Stomach (tissue), 8 donors: ENCODE measurements at regions not wholly inside any gene's neighbourhood (a gene's known extent, or its start where the extent isn't known, plus 50 kb on each side); places are given as distances from the start of the nearest gene placed in this dataset.

Experiments
- DNase-seq, 2 donors: peaks; one replicate each; pipeline versions ENCODE4 v3.0.0 to v3.0.0-alpha.2; 2013 to 2019
- H3K27ac ChIP-seq, 5 donors: fragments of 200-600 bp in 4 of 5; sonication (generic) in 4 of 5; one replicate each; pipeline ENCODE4 v1.5.1; 2013 to 2019; ENCODE audit warnings: mild to moderate bottlenecking in 1 of 5, moderate library complexity in 1 of 5
- H3K27me3 ChIP-seq, 3 donors: fragments of 200-600 bp; sonication (generic); one replicate each; pipeline ENCODE4 v1.5.1; 2017 to 2019; ENCODE audit warnings: mixed run types in 1 of 3
- H3K36me3 ChIP-seq, 4 donors: fragments of 200-600 bp; sonication (generic); 1 replicate in 3 of 4; 2 replicates in 1 of 4; pipeline ENCODE4 v1.5.1; 2016 to 2019
- H3K4me1 ChIP-seq, 4 donors: fragments of 200-600 bp; sonication (generic); one replicate each; pipeline ENCODE4 v1.5.1; 2016 to 2019
- H3K4me3 ChIP-seq, 4 donors: fragments of 200-600 bp; sonication (generic) in 3 of 4; one replicate each; pipeline ENCODE4 v1.5.1; 2016 to 2019; ENCODE audit warnings: mild to moderate bottlenecking in 1 of 4
- H3K9me3 ChIP-seq, 4 donors: fragments of 200-600 bp; sonication (generic); one replicate each; pipeline ENCODE4 v1.5.1; 2016 to 2019
- EP300 ChIP-seq: sonication (generic); formaldehyde crosslinking; IDR thresholded peaks from one replicate; pipeline ENCODE4 v1.6.1; 2017; ENCODE audit warnings: antibody characterized with exemption
- POLR2A ChIP-seq, 4 donors: fragments of 450-650 bp; IDR thresholded peaks; one replicate each; pipeline ENCODE4 v1.6.1; 2016; ENCODE audit warnings: antibody characterized with exemption in 4 of 4, control low read depth in 2 of 4, mild to moderate bottlenecking in 1 of 4, moderate library complexity in 1 of 4
- POLR2AphosphoS5 ChIP-seq, 3 donors: sonication (generic); formaldehyde crosslinking; IDR thresholded peaks; one replicate each; pipeline ENCODE4 v1.6.1; 2016; ENCODE audit warnings: antibody characterized with exemption in 3 of 3
- WGBS, 5 donors: extraction: QIAGEN DNeasy Blood & Tissue Kit in 3 of 5; methylation state at CpG; one replicate each; pipeline versions ENCODE4 v1.1.5 to v1.1.7; 2013 to 2018; 5-methylcytosine and 5-hydroxymethylcytosine counted together
- intact Hi-C: fragments of 100-400 bp; cut with DNase I; formaldehyde crosslinking; loops from one replicate; pipeline ENCODE4 v1.15.1; 2023; ENCODE audit warnings: low total_unique reads
- TF ChIP-seq, protein P1 (sequence below), 7 experiments: fragments of 450-650 bp in 4 of 7; fragments of 200-600 bp in 3 of 7; sonication (generic) in 3 of 7; IDR thresholded peaks; one replicate each; pipeline ENCODE4 v1.5.1; 2016 to 2019; ENCODE audit warnings: antibody characterized with exemption in 7 of 7, control low read depth in 2 of 7, mild to moderate bottlenecking in 1 of 7
- donor health status: healthy with polysubstance abuse.
- donor health status: Bipolar disorder and iron deficiency.
- donor health status: healthy.

DNA sequence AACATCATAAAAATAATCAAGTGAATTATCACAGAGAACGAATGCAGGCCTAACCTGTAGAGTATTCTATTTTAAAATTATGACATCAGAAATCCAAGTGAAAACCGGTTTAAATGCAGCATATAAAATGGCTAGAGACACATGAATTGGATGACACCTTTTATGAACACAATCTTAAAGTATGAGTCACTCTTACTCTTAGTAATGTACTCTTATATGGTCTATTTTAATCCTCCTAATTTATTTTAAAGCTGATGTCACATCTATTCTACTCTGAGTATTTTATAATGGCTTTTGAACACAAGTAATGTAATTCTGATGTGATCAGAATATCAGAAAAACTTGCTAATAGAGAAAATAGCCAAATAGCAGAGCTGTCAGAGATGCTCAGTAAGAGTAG lies 161.4 kb upstream of the RADX start:
- Histone ChIP-seq H3K4me3 (no peak overlapping the region), H3K4me1 (no peaks in the 10 kb centered on the region)
- 45 to 75% (median 57%) methylated on average over 2 of the region's 2 CpGs for WGBS, 5 donors

DNA sequence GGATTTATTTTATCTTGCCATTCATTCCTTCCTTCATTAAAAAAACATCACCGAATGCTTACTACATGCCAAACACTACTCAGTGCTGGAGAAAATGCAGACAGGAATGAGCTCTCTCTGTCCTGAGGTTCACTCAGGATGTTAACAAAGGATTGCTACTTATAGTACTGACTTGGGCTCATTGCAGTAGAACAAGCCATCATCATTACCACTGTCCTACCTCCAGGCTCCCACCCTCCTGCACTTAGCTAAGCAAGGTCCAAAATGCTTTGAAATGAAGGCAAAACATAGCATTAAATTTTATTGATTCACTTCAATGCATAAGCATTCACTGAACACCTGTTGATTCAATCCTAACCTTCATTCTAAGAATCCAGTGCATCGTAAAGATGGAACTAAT lies 159.8 kb upstream of the RADX start:
- Histone ChIP-seq H3K4me3 (no peak overlapping the region), H3K27ac (no peak overlapping the region), H3K9me3 (no peaks in the 10 kb centered on the region), H3K4me1 (no peaks in the 10 kb centered on the region), H3K36me3 (no peaks in the 10 kb centered on the region), H3K27me3 (no peaks in the 10 kb centered on the region)
- 91 to 100% (median 95%) methylated on average over 2 of the region's 2 CpGs for WGBS, 5 donors
- TF ChIP-seq POLR2A (IDR thresholded peaks at IDR 0.05) (no peak), POLR2AphosphoS5 (IDR thresholded peaks at IDR 0.05) (no peak), EP300 (no peak)
- TF ChIP-seq, protein P1, sequence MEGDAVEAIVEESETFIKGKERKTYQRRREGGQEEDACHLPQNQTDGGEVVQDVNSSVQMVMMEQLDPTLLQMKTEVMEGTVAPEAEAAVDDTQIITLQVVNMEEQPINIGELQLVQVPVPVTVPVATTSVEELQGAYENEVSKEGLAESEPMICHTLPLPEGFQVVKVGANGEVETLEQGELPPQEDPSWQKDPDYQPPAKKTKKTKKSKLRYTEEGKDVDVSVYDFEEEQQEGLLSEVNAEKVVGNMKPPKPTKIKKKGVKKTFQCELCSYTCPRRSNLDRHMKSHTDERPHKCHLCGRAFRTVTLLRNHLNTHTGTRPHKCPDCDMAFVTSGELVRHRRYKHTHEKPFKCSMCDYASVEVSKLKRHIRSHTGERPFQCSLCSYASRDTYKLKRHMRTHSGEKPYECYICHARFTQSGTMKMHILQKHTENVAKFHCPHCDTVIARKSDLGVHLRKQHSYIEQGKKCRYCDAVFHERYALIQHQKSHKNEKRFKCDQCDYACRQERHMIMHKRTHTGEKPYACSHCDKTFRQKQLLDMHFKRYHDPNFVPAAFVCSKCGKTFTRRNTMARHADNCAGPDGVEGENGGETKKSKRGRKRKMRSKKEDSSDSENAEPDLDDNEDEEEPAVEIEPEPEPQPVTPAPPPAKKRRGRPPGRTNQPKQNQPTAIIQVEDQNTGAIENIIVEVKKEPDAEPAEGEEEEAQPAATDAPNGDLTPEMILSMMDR (IDR thresholded peaks at IDR 0.05), result no peak
- DNase-seq, result no peak
- intact Hi-C loops, result no loop called here

More for the DNA sequence above, 161.4 kb upstream of the RADX start:
- H3K27ac ChIP-seq, result no peak overlapping the region
- H3K27me3 ChIP-seq, result no peaks in the 10 kb centered on the region
- TF ChIP-seq POLR2AphosphoS5 (IDR thresholded peaks at IDR 0.05), result no peak
- no peak for TF ChIP-seq EP300
- TF ChIP-seq, protein P1 (IDR thresholded peaks at IDR 0.05), result no peak
- no peak for TF ChIP-seq POLR2A (IDR thresholded peaks at IDR 0.05)
- no peaks in the 10 kb centered on the region for H3K9me3 ChIP-seq
- intact Hi-C loops, result no loop called here
- no peaks in the 10 kb centered on the region for H3K36me3 ChIP-seq
- no peak for DNase-seq

DNA sequence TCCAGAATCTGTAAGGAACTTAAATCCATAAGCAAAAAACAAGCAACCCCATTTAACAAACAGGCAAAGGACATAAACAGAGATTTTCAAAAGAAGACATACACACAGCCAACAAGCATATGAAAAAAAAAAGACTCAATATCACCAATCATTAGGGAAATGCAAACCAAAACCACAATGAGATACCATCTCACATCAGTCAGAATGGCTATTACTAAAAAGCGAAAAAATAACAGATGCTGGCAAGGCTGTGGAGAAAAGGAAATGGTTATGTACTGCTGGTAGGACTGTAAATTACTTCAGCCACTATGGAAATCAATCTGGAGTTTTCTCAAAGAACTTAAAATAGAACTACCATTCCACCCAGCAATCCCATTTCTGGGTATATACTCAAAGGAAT lies 156.8 kb upstream of the RADX start:
- Histone ChIP-seq H3K4me3 (no peak overlapping the region), H3K27me3 (no peaks in the 10 kb centered on the region), H3K27ac (no peak overlapping the region), H3K4me1 (no peaks in the 10 kb centered on the region), H3K36me3 (no peaks in the 10 kb centered on the region), H3K9me3 (no peaks in the 10 kb centered on the region)
- WGBS, 5 donors, result 63 to 94% (median 78%) methylated on average over 1 of the region's 1 CpG
- no peak for DNase-seq
- TF ChIP-seq, protein P1 (IDR thresholded peaks at IDR 0.05), result no peak
- intact Hi-C loops, result no loop called here

DNA sequence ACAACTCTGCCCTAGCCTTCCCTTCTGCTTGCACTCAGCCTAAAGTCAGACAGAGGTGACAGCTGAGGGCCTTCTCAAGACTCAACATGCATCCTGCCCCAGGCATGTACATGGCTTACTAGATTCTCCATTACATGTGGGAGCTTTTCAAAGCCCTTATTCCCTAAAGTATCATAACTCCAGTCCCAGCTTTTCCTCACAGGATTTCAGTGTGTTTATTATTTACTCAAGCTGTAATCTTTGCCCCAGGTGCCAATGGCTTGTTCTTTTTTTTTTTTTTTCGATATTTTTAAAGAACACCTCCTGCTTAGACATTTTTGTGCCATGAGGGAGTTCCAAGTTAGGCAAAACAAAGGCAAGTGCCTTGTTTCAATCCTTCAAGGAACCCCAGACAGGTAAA lies 154.0 kb upstream of the RADX start:
- no peak for TF ChIP-seq EP300
- TF ChIP-seq POLR2AphosphoS5 (IDR thresholded peaks at IDR 0.05), result no peak
- no peak for TF ChIP-seq POLR2A (IDR thresholded peaks at IDR 0.05)
- TF ChIP-seq, protein P1 (IDR thresholded peaks at IDR 0.05), result no peak
- H3K27ac ChIP-seq, result no peak overlapping the region
- intact Hi-C loops, result no loop called here
- H3K4me1 ChIP-seq, result no peaks in the 10 kb centered on the region
- H3K4me3 ChIP-seq, result no peak overlapping the region
- no peak for DNase-seq
- no peaks in the 10 kb centered on the region for H3K36me3 ChIP-seq
- H3K9me3 ChIP-seq, result no peaks in the 10 kb centered on the region
- WGBS, 5 donors, result 15 to 42% (median 22%) methylated on average over 1 of the region's 1 CpG
- H3K27me3 ChIP-seq, result no peaks in the 10 kb centered on the region
